A172 (cell line): ENCODE measurements at regions not wholly inside any gene's neighbourhood (a gene's known extent, or its start where the extent isn't known, plus 50 kb on each side); places are given as distances from the start of the nearest gene placed in this dataset.
"Not testable (repeated sequence)": the region's sequence is repeated elsewhere in the genome, so short reads cannot be mapped to it uniquely, and the experiment has no call there.

Source experiments
- DNase-seq: peaks from one replicate; pipeline ENCODE4 v3.0.0-alpha.2; 2015; ENCODE audit warnings: low spot score

DNA sequence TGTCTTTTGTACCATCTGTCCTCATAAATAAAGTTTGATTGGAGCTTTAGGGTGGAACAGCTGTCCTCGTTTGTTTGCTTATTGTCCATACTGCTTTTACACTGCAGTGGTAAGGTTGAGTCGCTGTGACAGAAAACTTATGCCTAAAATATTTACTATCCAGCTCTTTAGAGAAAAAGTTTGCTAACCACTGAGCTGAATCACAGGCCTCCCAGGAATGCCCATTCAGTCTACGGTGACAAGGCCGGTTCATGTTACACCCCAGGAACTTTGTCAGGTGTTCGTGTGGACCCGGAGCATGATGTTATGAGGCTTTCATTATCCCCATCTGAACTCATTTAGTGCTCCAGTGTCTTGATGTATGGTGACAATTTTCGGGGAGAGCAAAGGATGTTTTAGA is 401.1 kb downstream of the SAMD5 start:
- no peak for DNase-seq

DNA sequence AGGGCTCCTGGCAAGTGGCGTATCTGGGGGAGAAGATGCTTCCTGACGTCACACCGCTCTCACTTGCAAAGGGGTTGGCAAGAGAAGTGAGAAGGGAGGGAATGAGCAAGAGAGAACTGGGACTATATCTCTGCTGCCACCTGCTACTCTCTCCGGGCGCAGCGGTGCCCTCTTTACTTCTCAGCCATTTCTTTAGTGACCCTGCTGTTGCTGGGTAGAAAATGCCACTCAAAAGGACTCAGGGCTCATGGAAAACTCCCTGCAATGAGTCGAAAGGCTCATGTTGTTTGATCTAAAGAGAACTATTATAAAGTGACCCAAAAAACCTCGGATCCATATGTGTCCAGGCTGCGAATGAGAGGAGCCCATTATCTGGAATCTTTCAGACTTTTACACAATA is 401.8 kb downstream of the SAMD5 start:
- DNase-seq, result no peak

DNA sequence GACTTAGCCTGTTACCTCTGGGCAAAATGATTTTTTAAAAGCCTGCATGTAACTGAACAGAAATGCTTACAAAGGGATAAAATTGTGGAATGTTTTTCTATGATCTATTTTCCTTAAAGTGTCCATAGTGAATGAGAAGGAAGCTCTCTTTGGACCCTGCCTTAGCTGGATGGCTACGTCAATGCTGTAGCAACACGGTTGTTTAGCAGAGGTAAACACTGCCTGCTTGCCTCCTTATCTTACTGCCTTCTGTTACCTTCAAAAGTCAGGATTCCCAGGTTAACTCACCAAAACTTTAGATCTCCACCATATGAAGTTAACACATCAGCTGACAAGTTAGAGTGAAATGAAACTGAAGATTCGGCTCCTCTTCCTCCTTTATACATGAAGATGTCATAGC is 402.6 kb downstream of the SAMD5 start:
- no peak for DNase-seq

DNA sequence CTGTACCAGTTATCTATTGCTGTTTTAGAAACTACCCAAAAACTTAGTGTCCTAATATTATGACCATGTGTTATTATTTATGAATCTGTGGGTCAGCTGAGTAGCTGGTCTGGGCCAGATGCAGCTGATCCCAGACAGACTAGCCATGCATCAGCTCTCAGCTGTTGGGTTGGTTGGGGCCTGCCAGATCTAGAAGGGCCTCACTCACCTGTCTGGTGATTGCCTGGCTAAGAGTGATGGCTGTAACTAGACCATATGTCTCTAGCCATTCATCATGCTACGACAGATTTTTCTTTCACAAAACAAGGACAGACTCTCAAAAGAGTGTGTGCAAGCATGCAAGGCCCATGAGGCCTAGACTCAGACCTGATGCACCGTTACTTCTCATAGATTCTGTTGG is 403.2 kb downstream of the SAMD5 start:
- no peak for DNase-seq

DNA sequence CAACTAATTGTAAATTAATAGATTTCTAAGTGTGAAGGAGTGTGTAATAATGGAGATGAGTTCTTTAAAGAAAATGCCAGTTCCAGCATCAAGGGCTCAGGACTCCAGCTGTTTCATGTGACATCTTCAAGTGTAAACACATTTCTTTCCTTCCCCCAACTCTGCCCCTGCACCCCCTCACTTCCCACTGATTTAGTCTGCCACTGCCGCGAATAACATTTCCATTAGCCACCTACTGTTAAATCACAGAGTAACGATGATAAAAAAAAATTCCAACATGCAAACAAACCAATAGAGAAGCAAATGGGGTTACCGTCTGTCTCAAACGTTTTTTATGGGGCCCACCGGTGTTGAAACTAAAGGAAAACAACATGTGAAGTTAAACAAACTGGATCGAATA is 414.3 kb downstream of the SAMD5 start:
- no peak for DNase-seq

DNA sequence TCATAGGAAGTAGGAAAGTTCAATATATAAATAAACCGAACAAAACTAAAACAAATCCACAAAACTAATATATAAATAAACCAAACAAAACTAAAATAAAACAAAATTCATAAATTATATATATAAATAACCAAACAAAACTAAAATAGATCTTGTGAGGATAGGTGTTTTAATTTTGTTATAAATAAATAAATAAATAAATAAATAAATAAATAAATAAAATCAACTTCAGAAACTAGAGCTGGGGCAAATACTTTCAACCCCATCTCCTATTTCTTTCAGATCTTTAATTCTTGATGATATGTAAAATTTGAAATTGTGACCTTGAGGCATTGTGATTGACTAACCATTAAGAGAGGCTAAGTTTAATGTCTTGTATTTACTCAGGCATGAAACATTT is 416.1 kb downstream of the SAMD5 start:
- no peak for DNase-seq

DNA sequence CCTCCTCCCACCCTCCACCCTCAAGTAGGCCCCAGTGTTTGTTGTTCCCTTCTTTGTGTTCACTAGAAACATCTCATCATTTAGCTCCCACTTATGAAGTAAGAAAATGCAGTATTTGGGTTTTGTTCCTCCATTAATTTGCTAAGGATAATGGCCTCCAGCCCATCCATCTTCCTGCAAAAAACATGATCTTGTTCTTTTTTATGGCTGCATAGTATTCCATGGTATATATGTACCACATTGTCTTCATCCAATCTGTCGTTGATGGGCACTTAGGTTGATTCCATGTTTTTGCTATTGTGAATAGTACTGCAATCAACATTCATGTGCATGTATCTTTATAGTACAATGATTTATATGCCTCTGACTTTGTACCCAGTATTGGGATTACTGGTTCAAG is 416.8 kb upstream of the SASH1 start:
- DNase-seq, result no peak

DNA sequence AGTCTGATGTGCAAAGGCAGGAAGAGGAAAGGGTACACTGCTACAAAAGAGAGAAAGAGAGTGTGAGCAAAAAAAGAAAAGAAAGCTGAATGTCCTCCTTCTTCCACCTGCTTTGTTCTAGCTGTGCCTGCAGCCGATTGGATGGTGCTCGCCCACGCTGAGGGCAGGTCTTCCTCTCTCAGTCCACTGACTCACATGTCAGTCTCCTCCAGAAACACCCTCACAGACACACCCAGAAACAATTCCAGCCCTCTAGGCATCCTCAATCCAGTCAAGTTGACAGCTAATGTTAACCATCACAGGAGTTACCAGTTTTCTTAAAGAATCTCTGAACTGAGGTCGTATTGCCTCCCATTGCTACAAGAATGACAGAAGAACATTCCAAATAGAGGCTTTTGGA is 411.9 kb upstream of the SASH1 start:
- no peak for DNase-seq

DNA sequence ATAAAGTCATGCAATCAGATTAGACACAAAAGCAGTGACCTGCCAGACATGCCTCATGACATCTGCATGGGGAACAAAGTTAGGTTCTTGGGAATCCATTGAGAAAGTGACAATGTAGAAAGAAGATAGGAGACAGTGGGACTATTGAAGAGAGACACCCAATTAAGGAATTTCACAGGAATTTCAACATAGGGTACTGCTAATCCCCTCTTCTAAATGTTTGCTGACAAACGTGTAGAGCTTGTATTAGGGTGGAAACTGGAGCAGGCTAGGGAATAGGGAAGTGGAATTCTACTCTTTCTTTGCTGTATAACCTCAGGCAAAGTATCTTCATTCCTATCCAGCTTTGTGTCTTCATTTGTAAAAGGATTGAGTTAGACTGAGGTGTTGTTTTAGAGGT is 409.4 kb upstream of the SASH1 start:
- DNase-seq, result no peak

DNA sequence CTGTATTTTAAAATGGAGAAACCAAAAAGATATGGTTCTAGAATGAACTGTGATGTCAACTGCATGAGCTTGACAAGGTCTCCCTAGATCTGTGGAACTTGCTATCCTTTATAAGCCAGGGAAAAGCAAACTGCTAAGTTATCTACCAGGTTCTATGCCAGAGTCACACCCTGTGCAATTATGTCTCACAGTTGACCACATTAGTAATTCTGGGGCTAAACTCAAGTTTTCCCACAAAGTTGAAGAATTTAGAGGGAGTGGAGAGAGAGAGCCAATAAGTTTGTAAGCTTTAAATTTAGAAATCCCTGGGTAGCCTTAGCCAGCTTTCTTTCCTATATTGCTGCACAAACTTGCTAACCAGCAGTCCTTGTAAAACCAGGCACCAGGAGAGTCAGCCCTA is 407.0 kb upstream of the SASH1 start:
- DNase-seq, result no peak

DNA sequence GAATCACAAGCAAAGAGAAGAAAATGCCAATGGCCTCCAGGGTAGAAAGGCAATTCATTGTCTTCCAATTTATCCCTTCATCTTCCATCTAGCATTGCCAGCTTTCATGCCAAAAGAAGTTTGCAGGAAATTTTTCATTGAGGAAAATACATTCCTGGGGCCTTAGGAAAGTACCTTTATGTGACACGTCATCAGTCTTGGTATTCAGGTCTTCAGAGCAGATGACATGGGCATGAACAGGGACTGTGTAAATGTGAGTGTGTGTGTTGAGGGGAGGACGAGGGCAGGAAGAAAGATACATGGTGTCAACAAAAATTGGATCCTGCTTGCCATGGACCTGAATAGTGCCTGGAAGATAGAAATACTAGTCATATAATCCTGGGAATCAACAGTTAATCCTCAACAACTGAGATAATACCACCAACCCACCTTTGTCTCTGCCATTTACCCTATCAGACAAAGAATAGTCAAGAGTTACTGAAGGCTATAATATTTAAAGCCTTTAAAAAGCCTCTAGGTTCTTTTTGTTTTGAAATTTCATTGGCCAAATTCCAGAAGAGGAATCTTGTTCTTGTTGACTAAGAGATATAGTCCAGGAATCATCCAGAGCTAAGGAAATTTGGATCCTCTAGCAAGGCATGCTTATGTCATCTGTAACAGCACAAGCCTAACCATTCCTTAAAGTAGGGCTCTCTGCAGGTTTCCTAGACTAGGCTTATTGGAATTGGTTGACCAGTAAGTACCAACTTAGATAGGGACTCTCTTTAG is 405.8 kb upstream of the SASH1 start:
- DNase-seq, result no peak

DNA sequence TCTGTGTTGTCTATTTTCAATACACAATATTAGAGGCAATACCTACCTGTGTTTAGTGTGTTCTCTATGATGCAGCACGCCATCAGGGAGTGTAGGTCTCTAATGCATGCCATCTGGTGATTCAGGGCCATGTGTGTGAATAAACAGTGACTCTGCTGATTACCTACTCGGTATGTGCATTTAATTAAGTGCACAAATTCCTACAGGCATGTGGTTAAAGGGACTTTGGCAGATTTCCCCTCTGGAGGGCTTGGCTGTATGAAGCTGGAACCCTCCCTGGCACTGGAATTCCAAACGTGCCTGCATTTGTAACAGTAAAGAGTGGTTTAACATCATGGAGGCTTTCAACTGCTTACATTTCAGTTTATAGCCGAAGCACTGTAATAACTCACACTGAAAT is 401.5 kb upstream of the SASH1 start:
- peak; percentile 9 for DNase-seq

DNA sequence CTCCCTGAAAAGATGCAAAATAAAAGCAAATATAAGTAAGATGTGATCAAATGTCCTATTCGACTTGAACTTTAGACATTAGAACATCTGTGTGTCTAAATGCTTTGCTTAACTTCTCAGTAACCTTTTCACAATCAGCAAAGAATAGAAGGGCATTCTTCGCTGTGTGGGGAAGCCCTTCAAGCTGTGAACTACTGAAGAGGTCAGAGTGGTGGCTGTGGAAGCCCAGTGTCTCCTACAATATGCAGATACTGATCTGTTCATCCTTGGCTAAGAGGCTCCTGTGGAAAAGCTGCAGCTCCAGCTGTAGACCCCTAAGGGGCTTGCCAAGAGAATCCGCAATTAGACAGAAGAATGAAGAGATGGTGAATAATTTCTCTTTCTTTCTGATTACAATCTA is 400.3 kb upstream of the SASH1 start:
- DNase-seq, result no peak

DNA sequence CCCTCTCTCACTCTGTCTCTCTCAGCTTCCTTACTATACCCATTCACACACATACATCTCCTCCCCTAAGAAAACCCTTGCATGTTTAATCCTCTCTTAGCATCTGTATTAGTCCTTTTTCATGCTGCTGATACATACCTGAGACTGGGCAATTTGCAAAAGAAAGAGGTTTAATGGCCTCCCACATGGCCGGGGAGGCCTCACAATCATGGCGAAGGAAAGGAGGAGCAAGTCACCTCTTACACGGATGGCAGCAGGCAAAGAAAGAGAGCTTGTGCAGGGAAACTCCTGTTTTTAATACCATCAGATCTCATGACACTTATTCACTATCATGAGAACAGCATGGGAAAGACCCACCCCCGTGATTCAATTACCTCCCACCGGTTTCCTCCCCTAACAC is 398.5 kb upstream of the SASH1 start:
- DNase-seq, result no peak

DNA sequence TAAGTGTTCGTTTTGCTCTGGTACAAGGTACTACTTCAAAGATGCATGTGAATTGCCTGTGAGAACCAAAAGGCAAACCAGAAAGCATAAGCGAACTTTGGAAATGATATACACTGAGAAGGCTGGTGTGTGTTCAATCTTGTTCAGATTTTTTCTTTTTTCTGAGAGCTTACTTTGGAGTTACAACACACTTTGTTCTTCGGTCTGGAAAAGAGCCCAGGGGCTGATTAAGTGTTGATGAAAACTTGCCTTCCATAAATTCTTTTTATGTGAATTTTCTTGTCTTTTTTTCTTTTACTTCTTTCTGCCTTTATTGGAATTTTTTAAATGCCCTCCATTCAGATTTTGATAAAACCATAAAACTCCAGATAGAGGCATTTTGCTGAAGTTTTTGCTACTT is 395.1 kb upstream of the SASH1 start:
- no peak for DNase-seq

DNA sequence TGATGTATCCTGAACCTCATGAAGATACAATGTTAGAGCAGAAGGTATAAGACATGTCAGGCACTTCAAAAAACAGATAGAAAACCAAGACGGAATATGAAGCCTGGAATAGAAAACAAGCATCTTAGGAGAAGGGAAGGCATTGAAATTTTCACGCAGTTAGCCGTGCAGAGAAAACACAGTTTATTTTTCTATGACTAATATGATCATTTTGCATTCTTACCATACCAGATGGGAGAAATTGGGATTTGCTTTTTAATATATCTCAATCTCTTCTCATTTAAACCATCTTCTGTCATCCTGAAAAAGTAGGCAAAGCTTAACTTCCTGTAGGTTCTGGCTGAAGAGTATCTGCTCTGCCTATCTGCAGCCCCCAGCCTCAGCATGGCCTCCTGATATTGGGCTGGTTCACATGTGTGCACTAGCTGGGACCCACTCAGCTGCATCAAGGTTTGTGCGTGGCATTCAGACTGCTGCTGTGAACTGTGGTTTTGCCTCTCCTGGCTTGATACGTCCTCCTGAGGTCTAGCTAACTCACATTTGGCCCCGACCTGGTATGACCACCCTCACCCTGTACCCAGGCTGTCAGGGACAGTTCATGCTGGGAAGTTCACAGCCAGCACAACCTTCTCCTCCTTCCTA is 392.5 kb upstream of the SASH1 start:
- no peak for DNase-seq

DNA sequence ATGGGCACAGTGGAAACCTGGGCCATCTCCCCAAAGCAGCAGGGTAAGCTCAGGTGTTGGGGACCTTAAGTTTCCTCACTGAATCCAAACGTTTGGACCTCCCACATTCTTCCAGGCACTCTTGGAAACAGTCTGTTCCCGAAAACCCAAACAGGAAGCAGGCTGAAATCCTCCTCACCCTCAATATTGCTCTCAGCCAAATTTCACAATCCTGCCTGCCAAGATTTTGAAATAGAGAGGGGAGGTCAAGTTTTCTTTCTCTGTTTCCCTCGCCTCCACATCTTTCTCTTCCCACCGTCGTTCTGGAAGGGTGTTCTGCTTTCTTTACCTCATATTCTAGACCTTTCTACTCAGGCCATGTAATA is 392.0 kb upstream of the SASH1 start:
- DNase-seq, result no peak

DNA sequence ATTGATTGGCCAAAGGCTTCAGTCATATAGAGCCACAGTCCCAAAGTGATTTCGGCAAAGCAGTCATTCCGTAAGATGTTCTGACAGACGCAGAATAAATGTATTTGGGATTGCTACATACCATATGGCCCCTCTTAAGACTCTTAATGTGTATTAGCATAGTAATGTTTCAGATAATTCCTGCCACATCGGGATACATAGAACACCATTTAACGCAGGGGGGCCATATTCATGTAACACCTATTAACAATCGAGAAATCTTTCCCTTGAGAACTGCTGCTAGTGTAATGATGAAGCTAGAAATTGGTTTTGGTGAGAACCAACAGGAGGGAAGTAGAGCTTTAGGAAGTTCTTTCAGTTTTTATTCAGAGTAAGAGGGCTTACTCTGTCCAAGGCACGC is 390.9 kb upstream of the SASH1 start:
- DNase-seq, result no peak

DNA sequence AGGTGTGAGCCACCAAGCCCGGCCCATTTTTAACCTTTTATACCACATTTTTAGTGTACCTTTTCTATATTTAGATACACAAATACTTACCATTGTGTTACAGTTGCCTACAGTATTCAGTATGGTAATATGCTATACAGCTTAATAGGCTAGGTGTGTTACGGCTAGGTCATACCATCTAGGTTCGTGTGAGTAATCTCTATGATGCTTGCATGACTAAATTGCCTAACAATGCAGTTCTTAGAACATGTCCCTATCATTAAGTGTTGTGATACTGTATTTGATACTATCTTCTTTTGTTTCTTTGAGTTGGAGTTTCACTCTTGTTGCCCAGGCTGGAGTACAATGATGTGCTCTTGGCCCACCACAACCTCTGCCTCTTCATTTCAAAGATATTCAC is 387.7 kb upstream of the SASH1 start:
- no peak for DNase-seq

DNA sequence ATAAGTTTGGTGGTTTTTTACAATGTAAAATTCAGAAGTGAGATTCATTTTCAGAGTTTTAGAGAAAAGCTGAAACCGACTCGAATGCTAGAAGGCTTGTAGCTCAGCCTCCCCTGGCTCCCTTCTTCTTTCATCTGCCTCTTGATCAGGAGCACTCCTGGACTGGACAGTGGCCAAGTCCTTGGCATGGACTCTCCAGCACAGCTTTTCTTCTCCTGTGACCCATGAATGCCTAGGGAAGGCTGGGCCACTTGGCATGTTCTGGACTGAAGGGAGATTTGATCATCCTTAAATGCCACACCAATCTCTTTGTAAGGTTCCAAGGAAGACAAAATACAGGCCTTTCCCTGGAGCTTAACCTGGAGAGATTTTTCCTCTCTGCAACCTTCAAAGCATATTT is 384.0 kb upstream of the SASH1 start:
- no peak for DNase-seq

DNA sequence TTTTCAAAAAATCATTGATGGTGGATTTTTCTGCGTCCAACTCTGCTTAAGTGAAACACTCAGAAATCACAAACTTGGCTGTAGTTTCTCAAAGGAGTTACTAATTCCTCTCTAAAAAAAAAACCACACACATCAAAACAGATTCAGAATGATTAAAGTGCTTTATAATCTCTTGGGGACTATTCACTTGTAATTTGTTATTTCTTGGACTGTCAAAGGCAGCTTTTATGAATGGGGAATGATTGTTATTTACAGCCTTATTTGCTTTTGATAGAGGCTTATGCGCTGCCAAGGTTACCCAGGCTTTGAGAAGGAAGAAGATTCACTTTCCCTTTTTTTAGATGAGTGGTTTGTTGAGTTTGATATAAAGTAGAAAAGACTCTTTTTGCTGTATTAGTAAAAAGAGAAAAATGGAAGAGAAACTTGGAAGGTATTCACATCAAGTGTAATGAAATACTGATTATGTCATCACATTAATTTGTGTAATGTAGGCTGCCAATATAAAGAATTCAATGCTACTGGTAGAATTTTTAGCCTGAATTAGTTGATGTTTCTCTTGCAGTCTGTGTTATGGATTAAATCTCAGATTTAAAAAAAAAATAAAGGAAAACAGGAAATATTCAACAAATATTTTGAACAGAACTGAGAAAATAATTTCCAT is 381.0 kb upstream of the SASH1 start:
- no peak for DNase-seq

DNA sequence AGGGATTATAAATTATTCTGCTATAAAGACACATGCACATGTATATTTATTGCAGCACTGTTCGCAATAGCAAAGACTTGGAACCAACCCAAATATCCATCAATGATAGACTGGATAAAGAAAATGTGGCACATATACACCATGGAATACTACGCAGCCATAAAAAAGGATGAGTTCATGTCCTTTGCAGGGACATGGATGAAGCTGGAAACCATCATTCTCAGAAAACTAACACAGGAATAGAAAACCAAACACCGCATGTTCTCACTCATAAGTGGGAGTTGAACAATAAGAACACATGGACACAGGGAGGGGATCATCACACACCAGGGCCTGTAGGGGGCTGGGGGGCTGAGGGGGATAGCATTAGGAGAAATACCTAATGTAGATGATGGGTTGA is 377.2 kb upstream of the SASH1 start:
- not testable (repeated sequence) for DNase-seq

DNA sequence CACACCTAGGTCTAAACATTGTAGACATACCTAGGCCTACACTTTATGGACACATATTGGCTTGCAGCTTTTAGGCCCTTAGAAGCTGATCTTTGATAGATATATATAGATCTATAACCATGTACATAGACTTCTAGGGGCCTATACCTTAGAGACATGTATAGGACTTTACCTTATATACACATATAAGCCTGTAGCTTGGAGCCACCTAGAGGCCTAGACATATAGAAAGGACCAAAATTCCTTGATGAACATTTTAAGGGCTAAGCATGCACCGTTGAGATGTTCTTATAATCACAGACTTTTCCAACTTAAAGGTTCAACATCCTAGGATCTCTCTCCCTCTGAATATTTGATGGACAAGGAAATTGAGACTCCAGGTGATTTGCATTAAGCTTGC is 371.7 kb upstream of the SASH1 start:
- DNase-seq, result no peak

DNA sequence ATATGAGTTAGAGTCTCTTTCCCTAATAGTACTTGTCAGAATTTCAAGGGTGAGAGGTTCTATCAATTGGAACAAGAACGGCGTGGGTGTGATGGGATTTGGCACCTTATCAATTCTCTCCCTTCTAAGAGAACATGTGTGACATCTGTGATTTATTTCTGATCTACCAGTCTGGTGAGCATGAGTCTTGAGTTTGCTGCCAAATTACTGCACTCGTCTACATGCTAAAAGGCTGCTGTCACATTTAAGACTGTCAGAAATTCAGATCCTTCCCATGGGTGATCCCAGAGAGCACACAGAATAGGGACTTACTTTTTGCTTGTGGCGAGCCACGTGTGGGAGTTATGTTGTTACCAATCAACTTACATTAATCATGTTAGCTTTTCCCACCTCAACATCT is 370.2 kb upstream of the SASH1 start:
- no peak for DNase-seq
